AG04450 (cell line): ENCODE measurements at regions not wholly inside any gene's neighbourhood (a gene's known extent, or its start where the extent isn't known, plus 50 kb on each side); places are given as distances from the start of the nearest gene placed in this dataset.

Experiments used
- CTCF ChIA-PET: fragments of 300-600, 350-600 bp; formaldehyde crosslinking; extraction: SDS; loops from one replicate; lab custom pipeline; 2022; ENCODE audit warnings: antibody characterized with exemption, inconsistent platforms; lab: Charles Lee
- POLR2A ChIA-PET: fragments of 350-600 bp; formaldehyde crosslinking; extraction: SDS; loops from one replicate; lab custom pipeline; 2021; ENCODE audit warnings: antibody characterized with exemption, inconsistent platforms; lab: Yijun Ruan, JAX
- DNase-seq: peaks from one replicate; pipeline ENCODE4 v3.0.0-alpha.2; 2011; ENCODE audit warnings: low read depth, low spot score
- H3K27ac ChIP-seq: one replicate; pipeline ENCODE4 v1.5.1; 2012; ENCODE audit warnings: low read depth, low read length, control low read depth
- H3K27me3 ChIP-seq: one replicate; pipeline ENCODE4 v1.6.0; 2012; ENCODE audit warnings: low read length; ENCODE audit not compliant: control insufficient read depth, insufficient read depth
- H3K4me3 ChIP-seq: 2 replicates; pipeline ENCODE4 v1.5.1; 2011; ENCODE audit warnings: mild to moderate bottlenecking, low read depth, low read length, control low read depth
- H3K9me3 ChIP-seq: 2 replicates; pipeline ENCODE4 v1.5.1; 2012; ENCODE audit warnings: low read length; ENCODE audit not compliant: control insufficient read depth, insufficient read depth
- CTCF ChIP-seq: IDR thresholded peaks from 2 replicates; pipeline ENCODE4 v1.5.1; 2011; ENCODE audit warnings: low read depth, low read length, control low read depth, inconsistent platforms

- Histone ChIP-seq H3K27me3 (no peaks in the 10 kb centered on the region), H3K4me3 (no peak overlapping the region), H3K27ac (no peak overlapping the region), H3K9me3 (peaks cover 3% of the 10 kb centered on the region; the same call in 1 of the 2 replicates)
- POLR2A ChIA-PET = no interaction called here
- TF ChIP-seq CTCF = no peak
- no peak for DNase-seq
- CTCF ChIA-PET = interaction anchor here (0.6 kb wide), 1 partner anchor 340 kb away, joined by 3 read pairs; no protein-coding TSS in a partner anchor
Observed at GRCh38 chr13:105997581-105998550, 537.6 kb downstream of the EFNB2 start.

- ChIA-PET CTCF (no interaction called here), POLR2A (no interaction called here)
- Histone ChIP-seq H3K27ac (no peak overlapping the region), H3K27me3 (no peaks in the 10 kb centered on the region), H3K4me3 (no peak overlapping the region), H3K9me3 (peaks cover 3% of the 10 kb centered on the region; the same call in 1 of the 2 replicates)
- TF ChIP-seq CTCF = no peak
- DNase-seq = no peak
Observed at GRCh38 chr13:105996391-105997025, 539.0 kb downstream of the EFNB2 start.

GRCh38 chr13:105994340-105994739, 541.1 kb downstream of the EFNB2 start:
- ChIA-PET POLR2A (no interaction called here), CTCF (no interaction called here)
- Histone ChIP-seq H3K27me3 (no peaks in the 10 kb centered on the region), H3K27ac (no peak overlapping the region), H3K9me3 (peaks cover 3% of the 10 kb centered on the region; the same call in 1 of the 2 replicates), H3K4me3 (no peak overlapping the region)
- TF ChIP-seq CTCF = no peak
- DNase-seq = no peak

GRCh38 chr13:105991622-105992277, 543.7 kb downstream of the EFNB2 start:
- no peak overlapping the region for H3K27ac ChIP-seq
- no peaks in the 10 kb centered on the region for H3K27me3 ChIP-seq
- TF ChIP-seq CTCF = no peak
- no peak for DNase-seq
- ChIA-PET CTCF (interaction anchor here (0.6 to 0.8 kb wide), 2 partner anchors 529 to 540 kb away, joined by 3 read pairs; no protein-coding TSS in a partner anchor), POLR2A (no interaction called here)
- H3K4me3 ChIP-seq = no peak overlapping the region
- H3K9me3 ChIP-seq = no peaks in the 10 kb centered on the region
